ENCODE measurements at regions not wholly inside any gene's neighbourhood (a gene's known extent, or its start where the extent isn't known, plus 50 kb on each side); places are given as distances from the start of the nearest gene placed in this dataset.

GRCh38 chr1:157382351-157382750 is 170.0 kb downstream of the FCRL5 start:
- H3K4me2 ChIP-seq (replicated peaks; ENCODE audit: extremely low read depth, low read length, poor library complexity, severe bottlenecking): no peak overlapping the region
- TF ChIP-seq CTCF (IDR thresholded peaks at IDR 0.05): no peak
- no peak overlapping the region for H2AFZ ChIP-seq (ENCODE audit: insufficient read depth, low read depth, low read length, poor library complexity, severe bottlenecking)
- H3K4me3 ChIP-seq (replicated peaks in 1 of 3; ENCODE audit: low read depth in 2 of 3, low read length in 3 of 3): no peak overlapping the region
- no peaks in the 10 kb centered on the region for H3K9me3 Mint-ChIP-seq
- no peaks in the 10 kb centered on the region for H4K20me1 ChIP-seq (ENCODE audit: insufficient read depth, low read length)
- H3K9ac ChIP-seq (ENCODE audit: insufficient read depth, low read length, poor library complexity, severe bottlenecking): no peak overlapping the region
- no peaks in the 10 kb centered on the region for H3K36me3 Mint-ChIP-seq
- no peak overlapping the region for H3K27ac ChIP-seq (ENCODE audit: low read depth in 1 of 2, low read length in 2 of 2)
- no peaks in the 10 kb centered on the region for H3K36me3 ChIP-seq (replicated peaks in 1 of 2; ENCODE audit: control insufficient read depth in 1 of 2, insufficient read depth in 2 of 2, low read length in 2 of 2)
- no CpG with 5 or more reads among the region's 1 CpG for WGBS (ENCODE audit: insufficient coverage)
- no peaks in the 10 kb centered on the region for H3K79me2 ChIP-seq (ENCODE audit: insufficient read depth, low read length)
- intact Hi-C loops (cut with micrococcal nuclease): no loop called here
- peaks cover 2 to 5% (median 2%) of the 10 kb centered on the region in 3 donors for H3K27me3 Mint-ChIP-seq (ENCODE audit: low read depth in 3 of 3)
- H3K9me3 ChIP-seq (replicated peaks in 1 of 2; ENCODE audit: control insufficient read depth in 1 of 2, insufficient read depth in 1 of 2, low read length in 2 of 2): no peaks in the 10 kb centered on the region
- H3K27ac Mint-ChIP-seq: no peak overlapping the region
- DNase-seq: no peak
- H3K4me1 Mint-ChIP-seq: peaks cover 11% of the 10 kb centered on the region
- no peak overlapping the region for H3K4me3 Mint-ChIP-seq
- no peaks in the 10 kb centered on the region for H3K27me3 ChIP-seq (ENCODE audit: control insufficient read depth in 2 of 2, insufficient read depth in 2 of 2, low read length in 2 of 2)
- peaks cover 2 to 3% of the 10 kb centered on the region in 2 donors for H3K4me1 ChIP-seq (ENCODE audit: control insufficient read depth in 1 of 2, insufficient read depth in 2 of 2, low read length in 2 of 2)

GRCh38 chr1:157380523-157380922 is 171.8 kb downstream of the FCRL5 start:
- no peaks in the 10 kb centered on the region for H3K9me3 Mint-ChIP-seq
- peaks cover 17% of the 10 kb centered on the region for H3K4me1 Mint-ChIP-seq
- H3K27me3 Mint-ChIP-seq (ENCODE audit: low read depth in 3 of 3): peaks cover 2 to 4% (median 3%) of the 10 kb centered on the region in 3 donors

More at GRCh38 chr1:157380523-157380922, 171.8 kb downstream of the FCRL5 start:
- H3K4me3 ChIP-seq (replicated peaks in 1 of 3; ENCODE audit: low read depth in 2 of 3, low read length in 3 of 3): no peak overlapping the region
- H3K9ac ChIP-seq (ENCODE audit: insufficient read depth, low read length, poor library complexity, severe bottlenecking): no peak overlapping the region
- H3K27me3 ChIP-seq (ENCODE audit: control insufficient read depth in 2 of 2, insufficient read depth in 2 of 2, low read length in 2 of 2): no peaks in the 10 kb centered on the region
- H3K79me2 ChIP-seq (ENCODE audit: insufficient read depth, low read length): no peaks in the 10 kb centered on the region
- no peaks in the 10 kb centered on the region for H3K9me3 ChIP-seq (replicated peaks in 1 of 2; ENCODE audit: control insufficient read depth in 1 of 2, insufficient read depth in 1 of 2, low read length in 2 of 2)
- no peaks in the 10 kb centered on the region for H4K20me1 ChIP-seq (ENCODE audit: insufficient read depth, low read length)
- WGBS (ENCODE audit: insufficient coverage): 0% methylated on average over 2 of the region's 6 CpGs
- no peak for TF ChIP-seq CTCF (IDR thresholded peaks at IDR 0.05)
- no peaks in the 10 kb centered on the region for H3K36me3 Mint-ChIP-seq
- DNase-seq: no peak
- H3K36me3 ChIP-seq (replicated peaks in 1 of 2; ENCODE audit: control insufficient read depth in 1 of 2, insufficient read depth in 2 of 2, low read length in 2 of 2): no peaks in the 10 kb centered on the region
- H3K27ac Mint-ChIP-seq: no peak overlapping the region
- peak overlapping the region in 1 of 2 donors; percentile 54 for H3K4me3 Mint-ChIP-seq
- H2AFZ ChIP-seq (ENCODE audit: insufficient read depth, low read depth, low read length, poor library complexity, severe bottlenecking): no peak overlapping the region
- H3K4me1 ChIP-seq (ENCODE audit: control insufficient read depth in 1 of 2, insufficient read depth in 2 of 2, low read length in 2 of 2): peaks cover 8 to 10% of the 10 kb centered on the region in 2 donors
- H3K4me2 ChIP-seq (replicated peaks; ENCODE audit: extremely low read depth, low read length, poor library complexity, severe bottlenecking): no peak overlapping the region
- intact Hi-C loops (cut with micrococcal nuclease): no loop called here
- no peak overlapping the region for H3K27ac ChIP-seq (ENCODE audit: low read depth in 1 of 2, low read length in 2 of 2)

All from CD14-positive monocyte (primary cell).